ENCODE measurements at regions not wholly inside any gene's neighbourhood (a gene's known extent, or its start where the extent isn't known, plus 50 kb on each side); places are given as distances from the start of the nearest gene placed in this dataset.

DNA sequence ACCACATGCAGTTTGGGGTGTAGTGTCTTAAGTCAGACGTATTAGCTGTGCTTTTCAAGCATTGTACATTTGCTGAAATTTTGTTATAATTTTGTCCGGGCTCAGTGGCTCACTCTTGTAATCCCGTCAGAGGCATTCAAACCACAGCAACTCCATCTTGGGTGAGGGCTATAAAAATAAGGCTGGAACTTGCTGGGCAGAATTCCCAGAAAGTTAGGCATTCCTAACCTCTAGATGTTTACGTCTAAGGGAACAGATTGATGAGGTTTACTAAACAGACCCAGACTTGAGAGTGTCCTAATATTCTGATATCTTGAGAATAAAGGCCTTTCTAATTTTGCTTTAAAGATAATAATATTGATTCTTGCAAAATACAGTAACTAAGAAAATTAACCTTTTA is 957.8 kb downstream of the NXPH1 start:
- no peak for TF ChIP-seq CTCF (IDR thresholded peaks at IDR 0.05)
- no peak for TF ChIP-seq ZFX (IDR thresholded peaks at IDR 0.05; ENCODE audit: borderline replicate concordance)
